Inflammatory macrophage (primary cell): ENCODE measurements at regions not wholly inside any gene's neighbourhood (a gene's known extent, or its start where the extent isn't known, plus 50 kb on each side); places are given as distances from the start of the nearest gene placed in this dataset.

Source experiments
- DNase-seq, 2 donors: peaks; one replicate each; pipeline ENCODE4 v3.0.0-alpha.2; 2020 to 2022

DNA sequence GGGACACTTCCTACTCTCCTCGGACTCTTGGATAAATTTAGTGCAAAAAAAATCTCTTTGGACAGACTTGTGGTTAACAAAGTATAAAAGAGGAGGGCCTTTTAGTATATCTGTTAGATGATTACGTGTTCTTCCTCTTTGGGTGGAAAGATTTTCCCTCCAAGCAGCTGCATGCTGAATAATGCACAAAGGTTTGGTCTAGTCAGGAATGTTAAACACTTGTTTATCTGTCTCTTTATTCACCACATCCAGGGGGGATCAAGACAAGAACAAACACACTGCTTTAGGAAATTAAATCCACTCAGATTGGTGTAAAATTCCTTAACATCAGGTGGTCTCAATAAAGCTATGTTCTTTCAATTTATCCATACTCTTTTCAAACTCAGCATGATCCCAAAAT is 260.9 kb upstream of the CHD6 start:
- DNase-seq, result no peak

DNA sequence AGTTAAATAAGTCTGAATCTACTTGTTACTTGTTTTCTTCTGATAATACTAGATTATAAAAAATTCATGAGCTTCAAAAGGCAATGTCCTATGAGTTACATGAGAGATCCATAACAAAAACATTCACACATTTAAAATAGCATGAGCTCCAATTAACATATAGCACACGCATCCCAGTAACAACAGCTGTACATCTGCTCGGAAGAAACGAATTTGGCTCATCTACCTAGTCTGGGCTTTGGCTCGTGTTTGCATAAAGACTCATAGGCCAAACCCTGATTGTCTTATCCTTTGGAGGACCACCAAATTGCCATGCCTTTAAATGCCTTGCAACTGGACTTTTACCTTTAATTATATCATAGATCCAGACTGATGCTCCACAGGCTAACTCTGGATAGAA is 259.7 kb upstream of the CHD6 start:
- no peak for DNase-seq

DNA sequence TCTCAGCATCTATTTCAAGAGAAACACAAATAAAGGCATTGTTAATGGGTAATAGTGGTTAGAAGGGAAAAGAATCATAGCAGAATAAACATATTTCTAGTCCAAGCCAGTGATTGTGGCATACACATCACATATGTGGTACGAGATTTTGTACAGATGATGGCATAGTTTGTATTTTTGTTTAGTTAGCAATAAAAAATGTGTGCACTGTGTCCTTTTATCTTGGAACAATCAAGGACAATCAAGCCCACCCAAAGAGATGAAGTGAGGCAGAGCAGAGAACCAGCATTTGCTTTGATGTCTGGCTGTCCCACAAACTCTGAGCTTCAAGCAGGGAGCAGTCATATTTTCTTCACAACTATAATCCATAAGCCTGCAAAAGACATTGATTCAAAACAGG is 256.5 kb upstream of the CHD6 start:
- no peak for DNase-seq

DNA sequence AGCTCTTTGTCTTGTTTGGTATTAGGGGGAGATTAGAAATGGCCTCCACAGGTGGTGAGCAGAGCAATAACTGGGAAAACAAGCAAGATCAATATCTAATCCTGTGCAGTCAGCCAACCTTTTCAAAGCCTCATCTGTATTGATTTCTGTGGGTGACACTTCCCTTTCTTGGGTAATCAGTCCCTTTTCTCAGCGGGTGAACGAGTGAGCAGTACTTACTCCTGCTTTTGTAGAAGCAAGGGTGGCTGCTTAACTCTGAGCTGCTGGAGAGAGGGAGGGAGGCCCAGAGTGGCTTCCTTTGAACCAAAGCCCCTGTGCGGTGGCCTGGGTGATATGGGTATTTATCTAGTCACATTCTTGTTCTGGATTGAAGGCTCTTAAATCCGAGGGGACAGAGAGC is 254.8 kb upstream of the CHD6 start:
- no peak for DNase-seq

DNA sequence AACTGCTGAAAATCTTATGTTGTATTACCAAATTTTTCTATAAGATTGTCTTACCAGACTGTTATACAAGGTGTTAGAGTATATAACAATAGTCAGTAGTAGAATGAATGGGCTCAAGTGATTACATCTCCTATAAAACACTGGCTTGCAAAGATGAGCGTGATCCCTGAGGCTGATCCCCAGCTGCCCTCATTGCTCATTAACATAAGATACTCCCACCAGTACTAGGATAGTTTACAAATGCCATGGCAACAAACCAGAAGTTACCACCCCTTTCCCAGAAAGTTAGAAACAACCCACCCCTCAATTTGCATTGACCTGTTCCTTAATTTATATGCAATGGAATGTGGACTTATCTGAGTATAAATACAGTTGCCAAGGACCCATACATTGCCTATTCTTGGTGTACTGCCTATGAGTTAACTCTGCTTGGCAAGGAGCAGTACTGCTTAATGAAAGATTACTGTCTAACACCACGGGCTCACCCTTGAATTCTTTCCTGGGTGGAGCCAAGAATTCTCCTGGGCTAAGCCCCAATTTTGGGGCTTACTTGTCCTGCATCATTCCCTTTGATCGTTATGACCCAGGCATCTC is 252.8 kb upstream of the CHD6 start:
- no peak for DNase-seq

DNA sequence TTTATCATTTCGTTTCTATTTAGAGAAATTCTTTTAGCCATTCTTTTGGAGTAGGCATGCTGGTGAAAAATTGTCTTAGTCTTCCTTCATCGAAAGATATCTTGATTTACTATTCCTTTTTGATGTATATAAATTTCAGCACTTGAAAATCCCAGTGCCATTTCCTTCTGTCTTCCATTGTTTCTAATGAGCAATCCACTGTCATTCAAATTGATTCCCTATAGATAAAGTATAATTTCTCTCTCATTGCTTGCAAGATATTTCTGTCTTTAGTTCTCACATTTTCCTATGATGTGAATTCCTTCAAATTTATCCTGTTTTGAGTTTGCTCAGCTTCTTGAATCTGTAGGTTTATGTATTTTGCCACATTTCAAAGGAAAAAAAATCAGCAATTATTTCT is 251.1 kb upstream of the CHD6 start:
- DNase-seq, result no peak

DNA sequence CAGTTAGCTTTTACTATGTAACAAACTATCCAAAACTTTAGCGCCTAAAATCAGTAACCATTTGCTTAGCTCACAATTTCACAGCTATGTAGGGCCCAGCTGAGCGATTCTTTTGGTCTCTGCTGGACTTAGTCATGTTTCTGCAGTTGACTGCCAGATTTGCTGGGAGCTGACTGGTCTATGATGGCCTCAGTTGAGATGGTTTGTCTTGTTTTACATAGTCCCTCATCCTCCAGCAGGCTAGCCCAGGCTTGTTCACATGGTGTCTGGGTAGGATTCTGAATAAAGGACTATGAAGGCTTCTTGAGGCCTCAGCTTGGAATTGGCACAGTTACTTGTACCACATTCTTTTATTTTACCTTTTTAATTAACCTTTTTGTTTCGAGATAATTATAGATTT is 247.8 kb upstream of the CHD6 start:
- no peak for DNase-seq

DNA sequence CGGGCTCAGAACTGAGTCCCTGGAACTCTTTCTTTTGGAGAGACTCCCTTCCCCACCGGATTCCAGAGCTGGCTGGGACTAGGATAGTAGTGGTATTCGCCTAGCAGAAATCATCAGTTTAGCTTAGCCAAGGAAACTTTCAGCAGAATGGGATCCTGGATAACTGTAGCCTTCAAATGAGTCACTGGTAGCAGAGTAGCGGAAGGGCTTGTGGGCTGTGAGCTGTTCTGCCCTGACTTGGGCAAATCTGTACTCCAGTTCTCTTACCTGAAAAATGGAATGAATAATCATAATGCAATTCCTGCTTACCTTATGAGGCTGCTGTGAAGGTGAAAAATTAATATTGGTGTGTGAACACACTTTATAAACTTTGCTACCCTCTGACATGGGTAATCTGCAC is 244.3 kb upstream of the CHD6 start:
- DNase-seq, result no peak

DNA sequence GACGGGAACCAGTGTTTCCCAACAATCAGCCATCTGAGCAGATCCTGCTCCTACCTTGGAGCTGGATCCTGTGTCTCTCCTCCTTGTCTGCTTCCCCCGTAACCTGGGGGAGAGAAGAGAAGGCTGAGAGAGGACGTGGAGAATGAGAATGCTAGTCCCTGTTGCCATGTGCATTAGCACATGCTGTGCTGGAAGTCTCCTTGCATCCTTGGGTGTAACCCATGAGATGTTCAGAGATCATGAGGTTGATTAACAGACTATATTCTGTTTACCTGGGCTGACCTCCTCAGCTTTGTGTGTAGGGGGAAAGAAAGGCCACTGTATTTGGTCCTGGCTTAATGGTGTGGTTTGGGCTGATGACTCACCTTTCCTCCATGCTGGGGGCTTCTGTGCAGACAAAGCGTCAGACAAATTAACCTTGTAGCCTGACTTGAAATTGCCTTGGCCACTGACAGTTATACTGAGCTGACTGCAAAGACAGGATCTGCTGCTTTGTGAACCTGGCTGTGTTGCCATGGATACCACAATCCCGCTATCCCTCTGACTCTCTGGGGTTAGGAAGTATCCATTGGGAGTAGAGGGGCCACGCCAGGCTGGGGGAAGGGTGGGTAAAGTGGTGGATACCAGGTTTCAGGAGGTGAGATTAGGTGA is 243.7 kb upstream of the CHD6 start:
- no peak for DNase-seq

DNA sequence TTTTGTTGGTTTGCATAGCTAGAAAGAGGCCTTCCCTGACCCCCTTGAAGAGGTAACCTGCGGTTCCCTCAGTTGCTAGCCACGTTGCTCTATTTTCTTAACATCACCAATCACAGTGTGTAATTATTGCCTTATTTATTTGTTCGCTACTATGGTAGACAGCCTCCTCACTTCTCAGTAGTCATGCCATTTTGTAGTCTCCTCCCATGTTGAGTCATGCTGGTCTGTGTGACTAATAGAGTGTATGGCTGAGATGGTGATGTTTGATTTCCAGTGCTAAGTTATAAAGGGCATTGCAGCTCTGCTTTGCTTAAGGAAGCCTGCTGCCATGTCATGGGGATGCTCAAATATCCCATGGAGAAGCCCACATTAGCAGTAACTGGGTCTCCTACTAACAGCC is 236.6 kb upstream of the CHD6 start:
- no peak for DNase-seq

DNA sequence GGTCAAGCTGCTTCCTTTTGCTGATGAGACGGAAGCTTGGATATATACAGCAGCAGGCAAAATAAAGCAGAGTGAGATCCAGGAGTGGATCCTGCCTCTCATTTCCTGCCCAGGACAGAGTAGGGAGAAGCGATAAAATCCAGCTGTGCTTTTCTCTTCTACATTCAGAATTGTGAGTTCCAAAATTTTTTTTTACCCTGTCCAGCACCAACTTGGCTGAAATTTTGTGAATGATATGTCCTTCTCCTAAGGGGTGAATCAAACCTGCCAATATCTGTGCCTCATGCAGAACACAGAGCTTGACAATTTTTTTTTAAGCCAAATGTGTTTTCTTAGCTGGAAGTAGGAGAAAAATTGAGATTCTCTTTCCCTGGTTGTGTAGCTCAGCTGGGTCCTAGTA is 235.6 kb upstream of the CHD6 start:
- DNase-seq, result no peak

DNA sequence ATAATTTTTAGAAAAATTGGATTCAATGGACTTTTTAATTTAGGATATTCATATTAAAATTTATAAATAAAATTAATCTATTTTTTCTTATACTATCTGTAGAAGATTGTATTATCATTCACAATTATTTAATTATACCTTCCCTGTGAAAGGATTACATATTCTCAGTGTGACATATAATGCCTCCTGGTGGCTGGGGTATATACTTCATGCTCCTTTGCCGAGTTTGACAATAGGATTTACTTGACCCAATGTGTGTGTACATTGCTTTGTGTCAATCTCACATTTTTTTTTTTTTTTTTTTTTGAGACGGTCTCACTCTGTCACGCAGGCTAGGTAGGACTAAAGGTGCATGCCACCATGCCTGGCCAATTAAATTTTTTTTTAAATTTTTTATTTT is 230.0 kb upstream of the CHD6 start:
- DNase-seq, result no peak

DNA sequence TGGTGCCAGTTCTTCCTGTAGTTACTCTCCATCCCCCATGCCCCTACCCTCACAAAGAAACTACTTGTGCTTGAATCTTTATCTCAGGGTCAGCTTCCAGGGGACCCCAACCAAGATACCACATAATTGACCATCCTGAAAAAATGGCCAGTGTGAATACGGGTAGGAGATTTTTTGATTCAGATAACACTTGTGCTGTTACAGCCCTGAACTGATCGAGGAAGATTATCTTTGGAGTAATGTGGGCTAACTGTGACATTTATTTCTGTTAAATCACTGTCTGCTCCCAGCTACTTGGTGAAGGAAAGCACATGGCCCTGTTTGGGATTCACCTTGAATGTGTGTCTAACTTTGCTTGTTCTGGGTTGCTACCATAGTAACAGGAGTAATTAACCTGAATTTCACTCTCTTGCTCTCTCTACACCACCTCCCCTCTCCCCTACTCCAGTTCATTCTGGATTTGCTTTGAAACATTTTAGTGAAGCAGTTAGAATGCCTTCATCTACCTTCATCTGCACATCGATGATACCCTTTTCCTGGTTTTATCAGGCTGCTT is 219.6 kb upstream of the CHD6 start:
- no peak for DNase-seq

DNA sequence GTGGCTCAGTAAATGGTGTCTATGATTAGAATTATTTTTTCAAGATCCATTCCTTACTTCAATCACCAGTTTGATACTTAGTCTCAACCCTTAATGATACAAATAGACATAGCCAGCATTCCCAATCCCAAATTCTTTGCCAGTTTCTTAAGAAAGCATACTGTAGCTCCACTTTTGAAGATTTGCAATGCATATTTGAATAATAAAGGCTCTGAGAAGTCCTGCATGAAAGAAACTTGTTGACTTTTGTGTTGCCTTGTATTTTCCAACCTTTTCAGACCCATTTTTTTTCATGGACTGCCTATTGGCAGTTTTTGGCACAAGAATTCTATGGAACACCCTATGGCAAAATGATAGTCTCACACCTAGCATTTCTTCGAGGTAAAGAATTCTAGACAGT is 215.6 kb upstream of the CHD6 start:
- DNase-seq, result no peak

DNA sequence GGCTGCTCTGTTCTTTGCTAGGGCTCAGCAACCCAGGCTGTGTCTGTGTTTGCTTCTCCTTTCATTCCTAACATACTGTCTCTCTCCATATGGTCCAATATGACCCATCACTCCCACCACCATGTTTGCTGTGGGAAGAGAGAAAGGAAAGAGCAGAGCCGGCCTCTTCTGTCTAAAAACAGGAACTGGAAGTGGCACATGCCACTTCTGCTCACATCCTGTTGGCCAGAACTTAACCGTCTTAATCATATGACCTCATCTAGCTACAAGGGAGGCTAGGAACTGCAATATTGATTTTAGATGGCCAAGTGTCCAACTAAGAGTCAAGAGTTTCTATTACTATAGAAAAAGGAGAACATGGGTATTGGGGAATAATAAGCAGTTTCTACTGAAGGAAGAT is 212.5 kb upstream of the CHD6 start:
- DNase-seq, result no peak

DNA sequence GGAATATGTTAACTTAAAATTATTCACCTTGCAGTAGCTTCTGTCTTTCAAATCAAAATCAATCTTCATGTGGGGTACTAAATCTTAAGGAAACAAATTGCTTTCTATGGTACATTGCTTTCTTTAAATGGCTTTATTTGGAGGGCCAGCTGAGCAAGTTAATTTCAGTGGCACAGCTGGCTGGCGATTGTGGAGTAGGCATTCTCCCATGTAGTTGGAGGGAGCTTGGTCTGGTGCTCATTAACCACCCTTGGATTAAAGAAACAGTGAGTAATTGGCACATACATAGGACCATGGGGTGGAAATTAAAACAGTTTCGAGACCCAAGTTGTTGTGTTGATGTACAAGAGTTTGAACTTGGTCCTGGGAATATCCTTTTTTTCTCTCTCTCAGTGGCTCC is 201.3 kb upstream of the CHD6 start:
- DNase-seq, result no peak

DNA sequence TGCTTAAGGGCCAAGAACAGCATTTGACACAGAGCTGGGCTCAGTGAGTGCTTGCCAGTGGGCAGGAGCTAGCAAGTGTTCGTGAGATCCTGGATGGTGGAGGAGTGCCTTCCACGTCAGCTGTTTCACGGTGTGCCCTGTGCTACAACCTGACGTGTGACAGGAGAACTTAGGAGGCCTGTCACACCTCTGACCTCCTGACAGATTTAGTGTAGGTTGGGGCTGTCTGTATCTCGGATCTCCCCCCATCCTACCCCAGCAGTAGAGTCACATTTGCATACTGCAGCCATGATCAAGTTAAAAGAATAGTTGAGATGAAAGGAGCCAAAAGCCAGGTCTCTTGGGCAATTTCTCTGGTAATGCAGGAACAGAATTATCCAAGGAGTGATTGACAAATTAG is 200.8 kb upstream of the CHD6 start:
- DNase-seq, result no peak

DNA sequence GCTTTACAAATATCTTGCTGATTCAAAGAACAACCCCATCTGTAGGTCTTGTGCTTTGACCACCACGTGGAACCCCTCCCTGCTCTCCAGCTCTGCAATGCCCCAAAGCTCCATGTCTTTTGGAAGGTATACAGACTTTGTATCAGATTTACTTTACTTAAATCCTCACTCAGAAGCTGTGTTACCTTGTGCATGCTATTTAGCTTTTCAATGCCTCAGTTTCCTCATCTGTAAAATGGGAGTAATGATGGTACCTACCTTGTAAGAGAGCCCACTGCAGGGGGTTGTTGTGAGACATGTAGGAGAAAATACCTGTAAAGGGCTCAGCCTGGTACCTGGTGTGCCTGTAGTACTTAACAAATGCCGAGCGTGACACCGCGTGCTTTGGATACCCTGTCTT is 200.2 kb upstream of the CHD6 start:
- DNase-seq, result no peak

DNA sequence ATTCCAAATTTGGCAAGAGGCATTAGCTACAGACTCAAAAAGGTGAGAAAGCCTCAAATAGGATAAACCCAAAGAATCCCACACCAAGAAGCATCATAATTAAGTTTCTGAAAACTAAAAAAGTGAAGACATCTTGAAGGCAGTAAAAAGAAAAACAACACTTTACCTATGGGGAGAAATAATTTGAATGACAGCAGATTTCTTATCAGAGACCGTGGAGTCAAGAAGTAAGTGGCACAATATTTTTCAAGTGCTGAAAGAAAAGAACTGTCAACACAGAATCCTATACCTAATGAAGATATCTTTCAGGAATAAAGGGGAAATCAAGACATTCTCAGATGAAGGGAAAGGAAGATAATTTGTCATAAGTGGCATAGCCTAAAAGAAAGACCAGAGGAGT is 193.3 kb upstream of the CHD6 start:
- DNase-seq, result no peak

DNA sequence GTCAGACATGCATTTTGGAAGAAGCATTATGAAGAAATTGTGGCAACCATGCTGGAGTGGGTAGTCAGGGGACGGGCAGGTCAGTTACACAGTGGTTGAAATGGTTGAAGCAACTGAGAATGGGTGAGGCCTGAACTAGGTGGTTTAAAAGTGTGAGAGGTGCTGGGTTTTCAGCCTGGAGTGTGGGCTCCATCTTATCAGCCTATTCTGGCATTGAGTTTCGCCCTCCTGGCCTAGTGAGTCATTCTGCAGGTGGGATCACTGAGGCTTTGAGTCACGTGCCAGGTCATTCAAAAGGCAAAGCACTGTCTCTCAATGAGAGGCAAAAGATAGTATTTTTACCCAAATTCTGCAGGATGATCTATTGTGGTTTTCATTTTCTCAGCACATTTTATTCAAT is 181.9 kb upstream of the CHD6 start:
- no peak for DNase-seq

DNA sequence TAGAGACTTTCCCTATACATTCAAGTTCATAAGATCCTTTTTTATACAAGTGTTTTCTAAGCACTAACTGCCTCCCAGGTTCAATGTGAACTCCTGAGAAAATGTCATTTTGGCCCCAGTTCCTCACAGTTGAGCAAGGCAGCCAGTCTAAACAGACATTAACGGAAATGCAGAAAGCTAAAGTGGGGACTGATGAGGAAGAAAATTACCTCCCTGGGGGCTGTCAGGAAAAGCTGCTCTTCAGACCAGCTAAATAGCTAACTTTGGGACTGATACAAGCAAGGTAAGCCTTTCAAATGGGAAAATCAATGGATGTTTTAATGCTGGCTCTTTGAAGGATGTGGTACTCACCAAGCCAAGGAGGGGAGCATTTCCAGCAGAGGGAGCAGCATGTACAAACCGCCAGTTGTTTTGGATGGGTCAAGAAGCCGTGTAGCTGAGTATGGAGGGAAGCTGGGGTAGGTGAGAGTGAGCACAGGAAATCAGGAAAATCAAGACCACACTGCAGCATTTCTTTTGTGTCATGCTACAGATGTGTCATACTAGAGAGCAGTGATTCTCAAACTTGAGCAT is 180.8 kb upstream of the CHD6 start:
- no peak for DNase-seq

DNA sequence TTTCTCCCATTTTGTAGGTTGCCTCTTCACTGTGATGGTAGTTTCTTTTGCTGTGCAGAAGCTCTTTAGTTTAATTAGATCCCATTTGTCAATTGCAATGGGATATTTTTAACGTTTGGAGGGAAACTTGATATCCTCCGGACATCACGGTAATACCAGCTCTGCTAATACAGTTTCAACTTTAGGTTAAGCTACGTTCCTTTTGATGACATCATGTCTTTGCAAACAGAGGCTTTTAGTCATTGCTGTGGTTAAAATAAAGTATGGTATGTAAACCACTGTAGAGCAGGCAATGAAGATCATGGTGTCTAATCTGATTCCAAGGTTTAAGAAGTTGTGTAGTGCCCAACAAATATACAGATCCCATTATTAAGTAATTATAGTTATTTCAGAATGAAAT is 168.0 kb upstream of the CHD6 start:
- no peak for DNase-seq

DNA sequence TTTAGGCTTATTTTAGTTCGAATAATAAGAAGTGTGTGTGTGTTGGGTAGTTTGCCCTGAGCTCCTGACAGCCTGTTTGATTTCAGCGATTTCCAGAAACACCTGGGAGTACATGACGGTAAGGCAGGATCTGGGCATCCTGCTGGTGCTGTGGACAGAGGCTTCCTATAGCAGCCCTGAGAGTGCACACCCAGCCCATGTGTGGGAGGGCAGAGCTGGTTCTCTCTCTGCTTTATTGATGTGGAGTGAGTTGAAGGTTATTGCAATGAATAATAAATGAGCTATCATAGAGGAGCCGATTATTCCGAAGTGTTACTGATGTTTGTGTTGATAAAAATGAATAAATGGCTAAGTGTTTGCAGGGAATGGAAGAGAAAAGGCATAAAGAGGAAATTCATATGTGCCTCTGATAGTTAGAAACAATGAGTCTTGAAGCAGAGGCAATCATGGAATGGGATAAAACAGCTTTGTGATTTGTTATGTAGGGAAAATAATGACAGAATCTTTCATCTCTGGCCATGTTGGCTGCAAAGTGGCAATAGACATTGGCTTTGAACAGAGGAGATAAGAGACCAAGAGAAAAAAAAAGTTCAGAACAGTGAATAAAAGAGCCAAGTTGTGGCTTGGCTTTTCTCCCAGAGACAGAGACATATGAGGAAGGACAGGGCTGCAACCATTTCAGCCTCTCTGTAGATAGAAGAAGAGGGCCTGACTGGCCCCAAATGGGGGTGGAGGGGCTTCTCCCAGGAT is 166.2 kb upstream of the CHD6 start:
- DNase-seq, result no peak
